OCI-LY3 (cell line): ENCODE measurements at regions not wholly inside any gene's neighbourhood (a gene's known extent, or its start where the extent isn't known, plus 50 kb on each side); places are given as distances from the start of the nearest gene placed in this dataset.

Experiments used
- H2AFZ ChIP-seq: fragments of 200-600, 300-600 bp; shearing (Covaris generic); 2 replicates; pipeline ENCODE4 v1.6.0; 2014; ENCODE audit warnings: antibody characterized with exemption, low read depth, low read length
- H3K27ac ChIP-seq: fragments of 200-600, 300-600 bp; sonication (generic); 2 replicates; pipeline ENCODE4 v1.5.1; 2014; ENCODE audit warnings: mild to moderate bottlenecking, low read length, moderate library complexity, mixed read lengths
- H3K27me3 ChIP-seq: fragments of 200-600, 300-600 bp; sonication (generic); 2 replicates; pipeline ENCODE4 v1.6.1; 2014; ENCODE audit warnings: low read depth, low read length, mixed read lengths
- H3K36me3 ChIP-seq: fragments of 200-600, 300-600 bp; sonication (generic); replicated peaks from 2 replicates; pipeline ENCODE3; 2014; ENCODE audit warnings: low read depth, low read length, mixed read lengths
- H3K4me1 ChIP-seq: fragments of 300-600, 200-600 bp; sonication (generic); 2 replicates; pipeline ENCODE4 v1.6.1; 2014; ENCODE audit warnings: low read length, mixed read lengths
- H3K4me2 ChIP-seq: fragments of 200-600, 300-600 bp; sonication (generic); 2 replicates; pipeline ENCODE4 v1.6.1; 2014; ENCODE audit warnings: low read length, mixed read lengths
- H3K4me3 ChIP-seq: fragments of 300-600, 200-600 bp; sonication (generic); 2 replicates; pipeline ENCODE4 v1.5.1; 2014; ENCODE audit warnings: antibody characterized with exemption, mild to moderate bottlenecking, low read length, moderate library complexity
- H3K79me2 ChIP-seq: fragments of 300-600, 200-600 bp; shearing (Covaris generic); 2 replicates; pipeline ENCODE4 v1.6.1; 2014; ENCODE audit warnings: mild to moderate bottlenecking, low read length, mixed read lengths
- H3K9ac ChIP-seq: fragments of 300-600, 200-600 bp; shearing (Covaris generic); 2 replicates; pipeline ENCODE4 v1.6.0; 2014; ENCODE audit warnings: mild to moderate bottlenecking, low read length, moderate library complexity
- H3K9me3 ChIP-seq: fragments of 200-600, 300-600 bp; shearing (Covaris generic); 2 replicates; pipeline ENCODE4 v1.6.1; 2014; ENCODE audit warnings: low read length, mixed read lengths; ENCODE audit not compliant: insufficient read depth
- H4K20me1 ChIP-seq: fragments of 200-600, 300-600 bp; sonication (generic); 2 replicates; pipeline ENCODE4 v1.6.1; 2016; ENCODE audit warnings: low read length, mixed read lengths; ENCODE audit not compliant: insufficient read depth
- EZH2phosphoT487 ChIP-seq: fragments of 200-600 bp; shearing (Covaris generic); IDR thresholded peaks from 2 replicates; pipeline ENCODE4 v1.6.1; 2018; ENCODE audit warnings: antibody characterized with exemption, mixed run types, low read depth
- TF ChIP-seq, protein P1 (sequence below): fragments of 200-600, 300-600 bp; sonication (generic); IDR thresholded peaks from 2 replicates; pipeline ENCODE4 v1.5.1; 2014; ENCODE audit warnings: antibody characterized with exemption, low read length, low read depth

DNA sequence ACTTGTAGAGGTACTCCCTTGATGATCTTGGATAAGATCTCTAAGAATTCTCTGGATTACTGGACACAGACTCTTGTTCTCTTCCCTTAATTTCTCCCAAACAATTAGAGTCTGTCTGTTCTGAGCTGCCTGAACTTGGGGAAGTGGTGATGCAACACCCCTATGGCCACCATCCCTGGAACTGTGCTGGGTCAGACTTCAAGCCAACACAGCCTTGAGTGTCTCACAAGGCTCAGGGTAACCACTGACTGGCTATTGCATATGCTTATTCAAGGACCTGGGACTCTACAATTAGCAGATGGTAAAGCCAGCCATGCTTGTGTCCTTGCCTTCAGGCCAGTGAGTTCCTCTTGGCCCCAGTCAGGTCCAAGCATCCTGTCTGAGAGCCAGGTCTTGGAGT lies 504.5 kb downstream of the MAN2A1 start:
- Histone ChIP-seq H3K9ac (no peak overlapping the region), H2AFZ (no peak overlapping the region), H3K4me2 (no peak overlapping the region), H3K4me3 (no peak overlapping the region), H3K27me3 (no peaks in the 10 kb centered on the region), H3K4me1 (no peaks in the 10 kb centered on the region), H3K27ac (no peak overlapping the region), H4K20me1 (no peaks in the 10 kb centered on the region), H3K36me3 (no peaks in the 10 kb centered on the region), H3K79me2 (no peaks in the 10 kb centered on the region), H3K9me3 (no peaks in the 10 kb centered on the region)
- no peak for TF ChIP-seq EZH2phosphoT487
- TF ChIP-seq, protein P1, sequence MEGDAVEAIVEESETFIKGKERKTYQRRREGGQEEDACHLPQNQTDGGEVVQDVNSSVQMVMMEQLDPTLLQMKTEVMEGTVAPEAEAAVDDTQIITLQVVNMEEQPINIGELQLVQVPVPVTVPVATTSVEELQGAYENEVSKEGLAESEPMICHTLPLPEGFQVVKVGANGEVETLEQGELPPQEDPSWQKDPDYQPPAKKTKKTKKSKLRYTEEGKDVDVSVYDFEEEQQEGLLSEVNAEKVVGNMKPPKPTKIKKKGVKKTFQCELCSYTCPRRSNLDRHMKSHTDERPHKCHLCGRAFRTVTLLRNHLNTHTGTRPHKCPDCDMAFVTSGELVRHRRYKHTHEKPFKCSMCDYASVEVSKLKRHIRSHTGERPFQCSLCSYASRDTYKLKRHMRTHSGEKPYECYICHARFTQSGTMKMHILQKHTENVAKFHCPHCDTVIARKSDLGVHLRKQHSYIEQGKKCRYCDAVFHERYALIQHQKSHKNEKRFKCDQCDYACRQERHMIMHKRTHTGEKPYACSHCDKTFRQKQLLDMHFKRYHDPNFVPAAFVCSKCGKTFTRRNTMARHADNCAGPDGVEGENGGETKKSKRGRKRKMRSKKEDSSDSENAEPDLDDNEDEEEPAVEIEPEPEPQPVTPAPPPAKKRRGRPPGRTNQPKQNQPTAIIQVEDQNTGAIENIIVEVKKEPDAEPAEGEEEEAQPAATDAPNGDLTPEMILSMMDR = no peak

DNA sequence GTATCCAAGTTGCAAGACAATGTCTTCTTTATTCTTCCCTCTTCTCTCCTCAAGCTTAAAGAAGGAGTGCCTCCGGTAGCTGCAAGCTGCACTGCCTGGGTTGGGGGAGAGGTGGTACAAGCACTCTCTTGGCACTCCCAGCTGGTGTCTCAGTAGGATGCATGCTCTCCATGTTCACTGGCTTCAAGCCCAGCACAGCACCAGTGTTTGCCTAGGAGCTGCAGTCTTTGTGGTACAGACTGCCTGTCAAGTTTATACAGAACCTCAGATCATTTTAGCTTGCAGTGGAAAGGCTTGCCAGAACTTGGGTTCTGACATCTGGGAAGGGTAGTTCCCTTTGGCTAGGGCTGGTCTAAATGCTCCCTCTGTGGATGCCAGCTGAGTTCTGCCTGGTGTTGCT lies 505.6 kb downstream of the MAN2A1 start:
- no peak overlapping the region for H3K4me3 ChIP-seq
- H3K9me3 ChIP-seq = no peaks in the 10 kb centered on the region
- no peak overlapping the region for H3K9ac ChIP-seq
- no peaks in the 10 kb centered on the region for H3K36me3 ChIP-seq
- no peak for TF ChIP-seq EZH2phosphoT487
- TF ChIP-seq, protein P1 = no peak
- H3K27me3 ChIP-seq = no peaks in the 10 kb centered on the region
- H3K27ac ChIP-seq = no peak overlapping the region
- H3K4me2 ChIP-seq = no peak overlapping the region
- H2AFZ ChIP-seq = no peak overlapping the region
- H3K4me1 ChIP-seq = no peaks in the 10 kb centered on the region
- H4K20me1 ChIP-seq = no peaks in the 10 kb centered on the region
- no peaks in the 10 kb centered on the region for H3K79me2 ChIP-seq

DNA sequence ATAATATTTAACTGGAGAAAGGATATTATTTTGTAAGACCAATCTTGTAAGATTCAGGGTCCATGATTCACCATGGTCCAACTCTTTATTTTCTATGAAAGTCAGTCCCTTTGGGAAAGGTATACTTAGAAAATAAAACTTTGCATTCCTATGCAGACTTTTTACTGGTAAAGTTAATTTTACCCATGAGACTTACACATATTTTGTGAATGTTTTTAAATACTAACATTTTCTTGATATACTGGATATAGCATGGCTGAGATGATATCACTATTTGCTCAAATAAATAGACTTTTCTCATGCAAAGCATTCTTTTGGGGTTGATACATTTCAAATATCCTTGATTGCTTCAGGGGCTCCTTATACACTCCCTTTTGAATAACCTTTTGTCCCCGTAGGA lies 512.1 kb downstream of the MAN2A1 start:
- no peaks in the 10 kb centered on the region for H3K27me3 ChIP-seq
- no peaks in the 10 kb centered on the region for H3K79me2 ChIP-seq
- H3K27ac ChIP-seq = no peak overlapping the region
- H2AFZ ChIP-seq = no peak overlapping the region
- H3K9ac ChIP-seq = no peak overlapping the region
- no peaks in the 10 kb centered on the region for H3K4me1 ChIP-seq
- TF ChIP-seq, protein P1 = no peak
- TF ChIP-seq EZH2phosphoT487 = no peak
- H3K4me3 ChIP-seq = no peak overlapping the region
- no peak overlapping the region for H3K4me2 ChIP-seq
- no peaks in the 10 kb centered on the region for H3K36me3 ChIP-seq
- H4K20me1 ChIP-seq = no peaks in the 10 kb centered on the region
- no peaks in the 10 kb centered on the region for H3K9me3 ChIP-seq

DNA sequence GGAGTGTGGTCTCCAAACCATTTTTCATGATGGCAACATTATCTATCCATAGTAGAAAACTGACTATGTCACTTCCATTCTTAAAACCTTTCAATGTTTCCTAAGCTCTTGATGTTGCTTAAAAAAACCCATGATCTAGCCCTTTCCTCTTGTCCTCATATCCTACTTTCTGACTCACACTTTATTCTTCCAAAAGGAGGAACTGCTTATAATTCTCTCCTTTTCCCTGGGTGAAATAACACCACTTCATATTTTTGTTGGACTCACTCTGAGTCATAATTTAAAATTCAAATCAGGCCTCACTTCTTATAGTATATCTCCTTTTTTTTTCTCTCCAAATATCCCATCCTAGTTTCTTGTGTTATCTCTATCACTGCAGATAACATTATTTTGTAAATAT lies 513.9 kb downstream of the MAN2A1 start:
- Histone ChIP-seq H3K27me3 (no peaks in the 10 kb centered on the region), H3K4me2 (no peak overlapping the region), H3K4me3 (no peak overlapping the region), H3K27ac (no peak overlapping the region), H3K9ac (no peak overlapping the region), H3K36me3 (no peaks in the 10 kb centered on the region), H4K20me1 (no peaks in the 10 kb centered on the region), H3K79me2 (no peaks in the 10 kb centered on the region), H2AFZ (no peak overlapping the region), H3K4me1 (no peaks in the 10 kb centered on the region), H3K9me3 (no peaks in the 10 kb centered on the region)
- TF ChIP-seq EZH2phosphoT487 = no peak
- TF ChIP-seq, protein P1 = no peak
